Hepatocyte (in vitro differentiated cells): ENCODE measurements at regions not wholly inside any gene's neighbourhood (a gene's known extent, or its start where the extent isn't known, plus 50 kb on each side); places are given as distances from the start of the nearest gene placed in this dataset.
"Not testable (repeated sequence)": the region's sequence is repeated elsewhere in the genome, so short reads cannot be mapped to it uniquely, and the experiment has no call there.

Source experiments
- DNase-seq: peaks from one replicate; pipeline ENCODE4 v3.0.0-alpha.2; 2016; ENCODE audit warnings: low spot score
- H2AFZ ChIP-seq: fragments of 200-600 bp; sonication (generic); 2 replicates; pipeline ENCODE4 v1.6.0; 2016; ENCODE audit warnings: antibody characterized with exemption, mild to moderate bottlenecking
- H3K27ac ChIP-seq: fragments of 200-600 bp; sonication (generic); 2 replicates; pipeline ENCODE4 v1.5.1; 2016; ENCODE audit warnings: mild to moderate bottlenecking
- H3K27me3 ChIP-seq: fragments of 200-600 bp; sonication (generic); 2 replicates; pipeline ENCODE4 v1.6.1; 2016
- H3K36me3 ChIP-seq: fragments of 200-600 bp; sonication (generic); replicated peaks from 2 replicates; pipeline ENCODE4 v1.5.1; 2016; ENCODE audit warnings: low read depth; ENCODE audit not compliant: insufficient read depth
- H3K4me1 ChIP-seq: fragments of 200-600 bp; sonication (generic); 2 replicates; pipeline ENCODE4 v1.5.1; 2016; ENCODE audit warnings: mild to moderate bottlenecking, moderate library complexity; ENCODE audit not compliant: insufficient read depth
- H3K4me2 ChIP-seq: fragments of 200-600 bp; sonication (generic); 2 replicates; pipeline ENCODE4 v1.6.0; 2016
- H3K4me3 ChIP-seq: fragments of 200-600 bp; sonication (generic); 2 replicates; pipeline ENCODE4 v1.5.1; 2016; ENCODE audit warnings: mild to moderate bottlenecking
- H3K79me2 ChIP-seq: fragments of 200-600 bp; sonication (generic); 2 replicates; pipeline ENCODE4 v1.6.0; 2017; ENCODE audit warnings: mild to moderate bottlenecking
- H3K9me2 ChIP-seq: fragments of 200-600 bp; sonication (generic); replicated peaks from 2 replicates; pipeline ENCODE4 v1.6.0; 2017; ENCODE audit warnings: mild to moderate bottlenecking; ENCODE audit not compliant: insufficient read depth
- H3K9me3 ChIP-seq: fragments of 200-600 bp; sonication (generic); 2 replicates; pipeline ENCODE4 v1.5.1; 2016; ENCODE audit warnings: low read depth, mild to moderate bottlenecking
- H4K20me1 ChIP-seq: fragments of 200-600 bp; sonication (generic); 2 replicates; pipeline ENCODE4 v1.6.0; 2016; ENCODE audit warnings: mild to moderate bottlenecking; ENCODE audit not compliant: insufficient read depth, poor library complexity, severe bottlenecking
- EZH2 ChIP-seq: fragments of 200-600 bp; sonication (generic); IDR thresholded peaks from 2 replicates; pipeline ENCODE4 v1.6.1; 2016; ENCODE audit warnings: antibody characterized with exemption, mild to moderate bottlenecking, borderline replicate concordance
- EZH2phosphoT487 ChIP-seq: fragments of 200-600 bp; sonication (generic); IDR thresholded peaks from one replicate; pipeline ENCODE4 v1.6.1; 2018; ENCODE audit warnings: antibody characterized with exemption, mild to moderate bottlenecking, low read depth, moderate library complexity; ENCODE audit not compliant: unreplicated experiment, severe bottlenecking
- WGBS: methylation state at CpG from one replicate; pipeline ENCODE4 v1.1.6; 2016; ENCODE audit warnings: low lambda C conversion rate; ENCODE audit errors: missing lambda C conversion rate; 5-methylcytosine and 5-hydroxymethylcytosine counted together
- TF ChIP-seq, protein P1 (sequence below): fragments of 200-600 bp; sonication (generic); IDR thresholded peaks from 2 replicates; pipeline ENCODE4 v1.5.1; 2016; ENCODE audit warnings: antibody characterized with exemption, mild to moderate bottlenecking; ENCODE audit not compliant: poor library complexity

DNA sequence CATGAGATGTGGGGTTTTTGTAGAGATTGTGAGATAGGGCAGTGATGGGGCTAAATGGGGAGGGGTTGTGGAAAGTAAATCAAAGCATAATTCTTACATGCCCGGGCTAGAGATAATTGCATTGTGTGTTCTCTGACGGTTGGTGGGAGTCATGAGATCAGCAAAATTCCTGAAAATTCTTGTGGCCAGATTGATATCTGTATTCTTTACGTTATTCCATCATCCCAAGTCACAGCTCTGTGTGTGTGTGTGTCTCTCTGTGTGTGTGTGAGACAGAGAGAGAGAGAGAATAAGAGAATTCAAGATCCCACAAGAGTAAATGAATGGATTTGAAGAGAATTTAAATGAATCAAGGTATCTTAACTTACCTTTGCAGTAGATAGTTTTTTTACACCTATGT, 138.6 kb upstream of the ARHGAP20 start:
- DNase-seq = no peak
- no peak overlapping the region for H2AFZ ChIP-seq
- no peaks in the 10 kb centered on the region for H4K20me1 ChIP-seq
- TF ChIP-seq EZH2phosphoT487 (no peak), EZH2 (no peak)
- TF ChIP-seq, protein P1, sequence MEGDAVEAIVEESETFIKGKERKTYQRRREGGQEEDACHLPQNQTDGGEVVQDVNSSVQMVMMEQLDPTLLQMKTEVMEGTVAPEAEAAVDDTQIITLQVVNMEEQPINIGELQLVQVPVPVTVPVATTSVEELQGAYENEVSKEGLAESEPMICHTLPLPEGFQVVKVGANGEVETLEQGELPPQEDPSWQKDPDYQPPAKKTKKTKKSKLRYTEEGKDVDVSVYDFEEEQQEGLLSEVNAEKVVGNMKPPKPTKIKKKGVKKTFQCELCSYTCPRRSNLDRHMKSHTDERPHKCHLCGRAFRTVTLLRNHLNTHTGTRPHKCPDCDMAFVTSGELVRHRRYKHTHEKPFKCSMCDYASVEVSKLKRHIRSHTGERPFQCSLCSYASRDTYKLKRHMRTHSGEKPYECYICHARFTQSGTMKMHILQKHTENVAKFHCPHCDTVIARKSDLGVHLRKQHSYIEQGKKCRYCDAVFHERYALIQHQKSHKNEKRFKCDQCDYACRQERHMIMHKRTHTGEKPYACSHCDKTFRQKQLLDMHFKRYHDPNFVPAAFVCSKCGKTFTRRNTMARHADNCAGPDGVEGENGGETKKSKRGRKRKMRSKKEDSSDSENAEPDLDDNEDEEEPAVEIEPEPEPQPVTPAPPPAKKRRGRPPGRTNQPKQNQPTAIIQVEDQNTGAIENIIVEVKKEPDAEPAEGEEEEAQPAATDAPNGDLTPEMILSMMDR = no peak
- H3K9me3 ChIP-seq = no peaks in the 10 kb centered on the region
- 67% methylated on average over 3 of the region's 3 CpGs for WGBS
- H3K36me3 ChIP-seq = no peaks in the 10 kb centered on the region
- H3K27me3 ChIP-seq = no peaks in the 10 kb centered on the region
- H3K27ac ChIP-seq = no peak overlapping the region
- H3K4me3 ChIP-seq = no peak overlapping the region
- no peaks in the 10 kb centered on the region for H3K79me2 ChIP-seq
- no peaks in the 10 kb centered on the region for H3K9me2 ChIP-seq
- no peaks in the 10 kb centered on the region for H3K4me1 ChIP-seq
- H3K4me2 ChIP-seq = no peak overlapping the region

DNA sequence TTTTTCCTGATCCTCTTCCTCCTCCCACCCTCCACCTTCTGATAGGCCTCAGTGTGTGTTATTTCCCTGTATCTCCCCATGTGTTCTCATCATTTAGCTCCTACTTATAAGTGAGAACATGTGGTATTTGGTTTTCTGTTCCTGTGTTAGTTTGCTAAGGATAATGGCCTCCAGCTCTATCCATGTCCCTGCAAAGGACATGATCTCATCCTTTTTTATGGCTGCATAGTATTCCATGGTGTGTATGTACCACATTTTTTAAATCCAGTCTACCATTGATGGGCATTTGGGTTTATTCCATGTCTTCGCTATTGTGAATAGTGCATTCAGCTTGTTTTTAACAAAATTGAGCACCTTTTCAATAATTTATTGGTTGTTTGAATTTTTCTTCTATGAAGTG, 130.8 kb upstream of the ARHGAP20 start:
- H3K4me2 ChIP-seq, DNase-seq, H3K4me3 ChIP-seq, H3K79me2 ChIP-seq, H4K20me1 ChIP-seq, H2AFZ ChIP-seq, H3K27me3 ChIP-seq, H3K4me1 ChIP-seq, H3K36me3 ChIP-seq, H3K9me2 ChIP-seq, H3K9me3 ChIP-seq, H3K27ac ChIP-seq: not testable (repeated sequence)
- 94% methylated on average over 1 of the region's 1 CpG for WGBS

DNA sequence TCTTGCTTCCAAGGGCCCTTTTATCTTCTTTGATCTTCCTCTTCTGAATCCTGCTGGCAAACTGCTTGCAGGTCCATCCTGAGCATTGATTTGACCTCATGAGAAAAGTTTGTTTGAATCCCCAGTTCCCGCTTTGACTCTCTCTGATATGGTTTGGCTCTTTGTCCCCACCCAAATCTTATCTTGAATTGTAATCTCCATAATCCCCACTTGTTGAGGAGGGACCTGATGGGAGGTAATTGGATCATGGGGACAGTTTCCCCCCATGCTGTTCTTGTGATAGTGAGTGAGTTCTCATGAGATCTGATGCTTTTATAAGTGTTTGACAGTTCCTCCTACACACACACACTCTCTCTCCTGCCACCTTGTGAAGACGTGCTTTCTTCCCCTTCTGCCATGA, 126.6 kb upstream of the ARHGAP20 start:
- Histone ChIP-seq H3K36me3 (no peaks in the 10 kb centered on the region), H3K4me1 (no peaks in the 10 kb centered on the region), H4K20me1 (no peaks in the 10 kb centered on the region), H3K79me2 (no peaks in the 10 kb centered on the region), H3K4me3 (no peak overlapping the region), H3K27me3 (no peaks in the 10 kb centered on the region), H3K9me2 (no peaks in the 10 kb centered on the region), H2AFZ (no peak overlapping the region), H3K9me3 (no peaks in the 10 kb centered on the region), H3K4me2 (no peak overlapping the region), H3K27ac (no peak overlapping the region)
- WGBS = 68% methylated on average over 2 of the region's 2 CpGs
- DNase-seq = no peak
- TF ChIP-seq, protein P1 = no peak
- no peak for TF ChIP-seq EZH2phosphoT487
- TF ChIP-seq EZH2 = no peak

DNA sequence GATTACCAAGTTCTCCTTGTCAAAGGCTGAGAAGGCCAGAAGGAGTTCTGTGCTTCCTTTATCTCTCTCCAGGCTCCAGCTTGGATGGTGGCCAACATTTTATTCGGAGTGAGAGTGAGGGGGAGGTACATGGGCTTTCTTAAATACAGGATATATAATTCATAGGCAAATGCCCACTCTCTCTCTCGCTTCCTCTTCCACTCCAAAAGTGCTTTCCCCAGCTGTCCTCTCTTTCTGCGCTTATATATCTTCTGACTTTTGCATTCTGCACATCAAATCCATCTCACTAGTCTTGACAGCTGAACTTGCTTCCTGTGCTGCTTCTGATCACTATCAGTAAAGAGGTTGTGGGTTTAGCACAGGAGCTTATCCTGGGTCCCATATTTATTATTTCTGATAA, 125.4 kb upstream of the ARHGAP20 start:
- Histone ChIP-seq H3K4me3 (no peak overlapping the region), H3K27ac (no peak overlapping the region), H3K27me3 (no peaks in the 10 kb centered on the region), H3K4me1 (no peaks in the 10 kb centered on the region), H3K9me2 (no peaks in the 10 kb centered on the region), H4K20me1 (no peaks in the 10 kb centered on the region), H2AFZ (no peak overlapping the region), H3K79me2 (no peaks in the 10 kb centered on the region), H3K4me2 (no peak overlapping the region), H3K36me3 (no peaks in the 10 kb centered on the region), H3K9me3 (no peaks in the 10 kb centered on the region)
- WGBS = 80% methylated on average over 3 of the region's 3 CpGs
- DNase-seq = no peak
- TF ChIP-seq EZH2phosphoT487 (no peak), EZH2 (no peak)
- TF ChIP-seq, protein P1 = no peak
